Testis (tissue), 2 donors: ENCODE measurements at regions not wholly inside any gene's neighbourhood (a gene's known extent, or its start where the extent isn't known, plus 50 kb on each side); places are given as distances from the start of the nearest gene placed in this dataset.

Experiments used
- DNase-seq: peaks from one replicate; pipeline ENCODE4 v3.0.0-alpha.2; 2019
- H3K27ac ChIP-seq, 2 donors: fragments of 200-600 bp; sonication (generic); one replicate each; pipeline ENCODE4 v1.5.1; 2019
- H3K27me3 ChIP-seq: fragments of 200-600 bp; sonication (generic); one replicate; pipeline ENCODE4 v1.5.1; 2019
- H3K36me3 ChIP-seq: fragments of 200-600 bp; sonication (generic); one replicate; pipeline ENCODE4 v1.5.1; 2017; ENCODE audit warnings: low read depth; ENCODE audit errors: missing control alignments
- H3K4me1 ChIP-seq: fragments of 200-600 bp; sonication (generic); one replicate; pipeline ENCODE4 v1.5.1; 2019
- H3K4me3 ChIP-seq, 2 donors: fragments of 200-600 bp; sonication (generic); one replicate each; pipeline ENCODE4 v1.5.1; 2017 to 2019
- H3K9me3 ChIP-seq: fragments of 200-600 bp; sonication (generic); one replicate; pipeline ENCODE4 v1.5.1; 2017
- POLR2A ChIP-seq: fragments of 450-650 bp; IDR thresholded peaks from one replicate; pipeline ENCODE4 v1.6.1; 2017; ENCODE audit warnings: antibody characterized with exemption, mild to moderate bottlenecking, moderate library complexity
- WGBS, 2 donors: methylation state at CpG; one replicate each; pipeline ENCODE4 v1.1.5; 2018; 5-methylcytosine and 5-hydroxymethylcytosine counted together
- intact Hi-C: fragments of 100-400 bp; cut with DNase I; formaldehyde crosslinking; loops from one replicate; pipeline ENCODE4 v1.15.1; 2023; ENCODE audit warnings: low total_unique reads
- TF ChIP-seq, protein P1 (sequence below), 3 experiments: fragments of 450-650 bp in 2 of 3; fragments of 200-600 bp in 1 of 3; sonication (generic) in 1 of 3; IDR thresholded peaks; one replicate each; pipeline ENCODE4 v1.5.1; 2016 to 2019; ENCODE audit warnings: antibody characterized with exemption in 3 of 3, mild to moderate bottlenecking in 2 of 3, moderate library complexity in 1 of 3

DNA sequence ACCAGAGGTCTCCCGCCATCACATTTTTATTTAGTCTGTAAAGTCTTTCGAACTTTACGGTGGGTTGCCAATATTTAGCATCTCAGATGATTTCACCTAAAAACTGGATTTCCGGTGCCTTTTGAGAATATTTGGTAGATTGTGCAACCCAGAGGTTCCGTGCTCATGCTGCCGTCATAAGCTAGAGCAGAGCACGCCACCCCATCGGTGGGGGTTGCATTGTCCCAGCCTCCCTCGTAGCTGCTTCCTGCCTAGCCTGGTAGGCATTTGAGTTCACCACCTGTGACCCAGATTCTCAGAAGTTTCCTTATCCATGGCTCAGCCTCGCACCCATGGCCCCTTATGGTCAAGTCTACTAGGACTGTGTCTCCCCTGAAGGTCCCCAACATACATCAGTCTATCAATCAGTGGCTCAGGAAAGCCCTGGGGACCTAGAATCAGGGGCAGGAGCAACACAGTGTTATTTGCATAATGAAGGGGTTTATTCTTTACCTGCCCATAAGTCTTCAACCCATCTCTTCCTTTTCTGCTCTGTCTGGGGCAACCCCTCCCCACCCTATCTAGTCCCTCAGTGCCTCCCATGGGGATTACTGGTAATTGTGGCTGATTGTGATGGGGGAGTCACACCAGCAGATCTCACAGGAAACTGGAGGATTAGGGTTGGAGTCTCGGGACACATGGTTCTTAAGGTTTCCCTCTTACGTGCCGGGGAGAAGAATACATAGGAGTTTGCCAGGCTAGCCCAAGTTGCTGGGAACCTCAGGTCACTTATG, 152.3 kb downstream of the PHETA1 start:
- H3K9me3 ChIP-seq, result no peaks in the 10 kb centered on the region
- WGBS, 2 donors, result 90% methylated on average over 12 to 13 of the region's 13 CpGs

GRCh38 chr12:111215881-111216280, 153.0 kb downstream of the PHETA1 start:
- DNase-seq, result no peak
- H3K9me3 ChIP-seq, result no peaks in the 10 kb centered on the region
- no peaks in the 10 kb centered on the region for H3K4me1 ChIP-seq
- H3K27me3 ChIP-seq, result no peaks in the 10 kb centered on the region
- TF ChIP-seq, protein P1, sequence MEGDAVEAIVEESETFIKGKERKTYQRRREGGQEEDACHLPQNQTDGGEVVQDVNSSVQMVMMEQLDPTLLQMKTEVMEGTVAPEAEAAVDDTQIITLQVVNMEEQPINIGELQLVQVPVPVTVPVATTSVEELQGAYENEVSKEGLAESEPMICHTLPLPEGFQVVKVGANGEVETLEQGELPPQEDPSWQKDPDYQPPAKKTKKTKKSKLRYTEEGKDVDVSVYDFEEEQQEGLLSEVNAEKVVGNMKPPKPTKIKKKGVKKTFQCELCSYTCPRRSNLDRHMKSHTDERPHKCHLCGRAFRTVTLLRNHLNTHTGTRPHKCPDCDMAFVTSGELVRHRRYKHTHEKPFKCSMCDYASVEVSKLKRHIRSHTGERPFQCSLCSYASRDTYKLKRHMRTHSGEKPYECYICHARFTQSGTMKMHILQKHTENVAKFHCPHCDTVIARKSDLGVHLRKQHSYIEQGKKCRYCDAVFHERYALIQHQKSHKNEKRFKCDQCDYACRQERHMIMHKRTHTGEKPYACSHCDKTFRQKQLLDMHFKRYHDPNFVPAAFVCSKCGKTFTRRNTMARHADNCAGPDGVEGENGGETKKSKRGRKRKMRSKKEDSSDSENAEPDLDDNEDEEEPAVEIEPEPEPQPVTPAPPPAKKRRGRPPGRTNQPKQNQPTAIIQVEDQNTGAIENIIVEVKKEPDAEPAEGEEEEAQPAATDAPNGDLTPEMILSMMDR (IDR thresholded peaks at IDR 0.05), result no peak
- no peak for TF ChIP-seq POLR2A
- H3K27ac ChIP-seq, result no peak overlapping the region
- WGBS, 2 donors, result 90 to 91% methylated on average over 10 to 12 of the region's 12 CpGs
- no peaks in the 10 kb centered on the region for H3K36me3 ChIP-seq
- H3K4me3 ChIP-seq, result no peak overlapping the region
- intact Hi-C loops, result no loop called here

More for the DNA sequence above, 152.3 kb downstream of the PHETA1 start:
- TF ChIP-seq POLR2A, result no peak
- TF ChIP-seq, protein P1 (IDR thresholded peaks at IDR 0.05), result no peak
- DNase-seq, result no peak
- Histone ChIP-seq H3K27ac (no peak overlapping the region), H3K36me3 (no peaks in the 10 kb centered on the region), H3K4me3 (no peak overlapping the region), H3K4me1 (no peaks in the 10 kb centered on the region), H3K27me3 (no peaks in the 10 kb centered on the region)
- intact Hi-C loops, result no loop called here

- H3K36me3 ChIP-seq, result no peaks in the 10 kb centered on the region
- intact Hi-C loops, result no loop called here
- no peaks in the 10 kb centered on the region for H3K9me3 ChIP-seq
- H3K27ac ChIP-seq, result no peak overlapping the region
- DNase-seq, result no peak
- H3K27me3 ChIP-seq, result no peaks in the 10 kb centered on the region
- no peak overlapping the region for H3K4me3 ChIP-seq
- no peak for TF ChIP-seq POLR2A
- TF ChIP-seq, protein P1 (IDR thresholded peaks at IDR 0.05), result no peak
- 73 to 80% methylated on average over 16 of the region's 16 CpGs for WGBS, 2 donors
- H3K4me1 ChIP-seq, result no peaks in the 10 kb centered on the region
These were observed 154.5 kb downstream of the PHETA1 start for GRCh38 chr12:111214401-111214800.

DNA sequence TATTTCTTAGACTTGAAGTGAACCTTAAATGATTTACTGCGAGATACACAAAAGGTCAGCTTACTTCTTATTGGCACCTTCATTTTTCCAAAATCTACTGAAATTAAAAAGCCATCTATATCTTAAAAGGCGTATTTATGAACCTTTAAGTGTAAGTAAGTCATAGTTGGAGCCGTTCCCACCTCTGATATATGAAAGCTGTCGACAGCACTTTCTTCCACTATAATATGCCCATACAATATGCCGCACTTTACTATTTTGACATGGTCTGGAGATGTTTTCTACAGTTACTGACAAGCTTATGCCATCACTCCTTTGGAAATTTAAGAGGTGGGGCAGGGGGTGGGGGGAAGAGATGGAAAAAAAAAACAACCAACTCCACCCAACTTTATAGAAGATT, 155.3 kb downstream of the PHETA1 start:
- Histone ChIP-seq H3K4me3 (no peak overlapping the region), H3K27me3 (no peaks in the 10 kb centered on the region), H3K36me3 (no peaks in the 10 kb centered on the region), H3K27ac (no peak overlapping the region), H3K9me3 (no peaks in the 10 kb centered on the region), H3K4me1 (no peaks in the 10 kb centered on the region)
- no peak for DNase-seq
- WGBS, 2 donors, result 72 to 83% methylated on average over 5 of the region's 5 CpGs
- intact Hi-C loops, result no loop called here
- no peak for TF ChIP-seq POLR2A
- TF ChIP-seq, protein P1 (IDR thresholded peaks at IDR 0.05), result no peak
